Ureter (tissue), 1 donor: ENCODE measurements at regions not wholly inside any gene's neighbourhood (a gene's known extent, or its start where the extent isn't known, plus 50 kb on each side); places are given as distances from the start of the nearest gene placed in this dataset.
"Not testable (repeated sequence)": the region's sequence is repeated elsewhere in the genome, so short reads cannot be mapped to it uniquely, and the experiment has no call there.

Experiments used
- DNase-seq: peaks from one replicate; pipeline ENCODE4 v3.0.0-alpha.2; 2020; ENCODE audit warnings: low spot score
- donor health status: DM: yes; HTN: yes; CAD: no.

GRCh38 chr9:135173066-135173465 lies 85.6 kb downstream of the OLFM1 start:
- DNase-seq: no peak

GRCh38 chr9:135174248-135174647 lies 86.8 kb downstream of the OLFM1 start:
- no peak for DNase-seq

- DNase-seq: no peak
Observed at GRCh38 chr9:135174981-135175380, 87.5 kb downstream of the OLFM1 start.

- DNase-seq: no peak
Observed at GRCh38 chr9:135176284-135176683, 88.8 kb downstream of the OLFM1 start.

- not testable (repeated sequence) for DNase-seq
Observed at GRCh38 chr9:135177562-135177961, 90.1 kb downstream of the OLFM1 start.

- DNase-seq: no peak
Observed at GRCh38 chr9:135178498-135178897, 91.0 kb downstream of the OLFM1 start.

- DNase-seq: no peak
Observed at GRCh38 chr9:135179041-135179440, 91.6 kb downstream of the OLFM1 start.

GRCh38 chr9:135179976-135180375 lies 92.5 kb downstream of the OLFM1 start:
- DNase-seq: no peak

GRCh38 chr9:135180586-135180985 lies 93.1 kb downstream of the OLFM1 start:
- DNase-seq: no peak

GRCh38 chr9:135181336-135181735 lies 93.9 kb downstream of the OLFM1 start:
- DNase-seq: no peak

GRCh38 chr9:135181841-135182240 lies 94.4 kb downstream of the OLFM1 start:
- not testable (repeated sequence) for DNase-seq

- DNase-seq: no peak
Observed at GRCh38 chr9:135183069-135183468, 95.6 kb downstream of the OLFM1 start.

- DNase-seq: no peak
Observed at GRCh38 chr9:135183528-135184180, 96.2 kb downstream of the OLFM1 start.

- no peak for DNase-seq
Observed at GRCh38 chr9:135184181-135185053, 96.9 kb downstream of the OLFM1 start.

GRCh38 chr9:135185060-135185459 lies 97.6 kb downstream of the OLFM1 start:
- DNase-seq: no peak

- peak; percentile 47 for DNase-seq
Observed at GRCh38 chr9:135186248-135187164, 99.0 kb downstream of the OLFM1 start.

- DNase-seq: no peak
Observed at GRCh38 chr9:135187365-135187764, 99.9 kb downstream of the OLFM1 start.

- DNase-seq: no peak
Observed at GRCh38 chr9:135188681-135189151, 101.2 kb downstream of the OLFM1 start.

- no peak for DNase-seq
Observed at GRCh38 chr9:135189497-135189896, 102.0 kb downstream of the OLFM1 start.

- no peak for DNase-seq
Observed at GRCh38 chr9:135190789-135191577, 103.5 kb downstream of the OLFM1 start.

- no peak for DNase-seq
Observed at GRCh38 chr9:135192686-135193085, 105.2 kb downstream of the OLFM1 start.
